WTC11 (cell line): ENCODE measurements at regions not wholly inside any gene's neighbourhood (a gene's known extent, or its start where the extent isn't known, plus 50 kb on each side); places are given as distances from the start of the nearest gene placed in this dataset.

Source experiments
- CTCF ChIP-seq: fragments of 200-600 bp; IDR thresholded peaks from 2 replicates; pipeline ENCODE4 v1.8.0; 2022; ENCODE audit warnings: antibody characterized with exemption
- FOXP4 ChIP-seq: sonication (generic); formaldehyde crosslinking; IDR thresholded peaks from 2 replicates; pipeline ENCODE4 v1.8.0; 2022; ENCODE audit warnings: mild to moderate bottlenecking, missing genetic modification reagents
- IRF1 ChIP-seq: sonication (generic); formaldehyde crosslinking; IDR thresholded peaks from 2 replicates; pipeline ENCODE4 v1.8.0; 2023; ENCODE audit warnings: missing genetic modification reagents
- JUN ChIP-seq: sonication (generic); formaldehyde crosslinking; IDR thresholded peaks from 2 replicates; pipeline ENCODE4 v1.8.0; 2023; ENCODE audit warnings: mild to moderate bottlenecking, missing genetic modification reagents
- MAX ChIP-seq: sonication (generic); formaldehyde crosslinking; IDR thresholded peaks from 2 replicates; pipeline ENCODE4 v1.8.0; 2022; ENCODE audit warnings: mild to moderate bottlenecking, missing genetic modification reagents
- RELA ChIP-seq: sonication (generic); formaldehyde crosslinking; IDR thresholded peaks from 2 replicates; pipeline ENCODE4 v1.8.1; 2022; ENCODE audit warnings: missing genetic modification reagents, mild to moderate bottlenecking, borderline replicate concordance
- TCF7 ChIP-seq: sonication (generic); formaldehyde crosslinking; IDR thresholded peaks from 2 replicates; pipeline ENCODE4 v1.8.0; 2022; ENCODE audit warnings: mild to moderate bottlenecking, low read depth, missing genetic modification reagents, moderate library complexity
- USF2 ChIP-seq: sonication (generic); formaldehyde crosslinking; IDR thresholded peaks from 2 replicates; pipeline ENCODE4 v1.8.1; 2023; ENCODE audit warnings: mild to moderate bottlenecking, missing genetic modification reagents, moderate library complexity
- ZNF121 ChIP-seq: sonication (generic); formaldehyde crosslinking; IDR thresholded peaks from 2 replicates; pipeline ENCODE4 v1.8.0; 2023; ENCODE audit warnings: missing genetic modification reagents

- TF ChIP-seq ZNF121 (CRISPR knock-in tag) (no peak), MAX (CRISPR knock-in tag) (no peak), JUN (CRISPR knock-in tag) (no peak), USF2 (no peak), RELA (CRISPR knock-in tag) (no peak), CTCF (no peak), IRF1 (no peak), FOXP4 (CRISPR knock-in tag) (no peak), TCF7 (no peak)
Measured at GRCh38 chr10:35824704-35825103, 182.6 kb upstream of the FZD8 start.
